ENCODE measurements at regions not wholly inside any gene's neighbourhood (a gene's known extent, or its start where the extent isn't known, plus 50 kb on each side); places are given as distances from the start of the nearest gene placed in this dataset.
A peak's percentile ranks its signal among the peaks of the same experiment; 100 is the strongest.

DNA sequence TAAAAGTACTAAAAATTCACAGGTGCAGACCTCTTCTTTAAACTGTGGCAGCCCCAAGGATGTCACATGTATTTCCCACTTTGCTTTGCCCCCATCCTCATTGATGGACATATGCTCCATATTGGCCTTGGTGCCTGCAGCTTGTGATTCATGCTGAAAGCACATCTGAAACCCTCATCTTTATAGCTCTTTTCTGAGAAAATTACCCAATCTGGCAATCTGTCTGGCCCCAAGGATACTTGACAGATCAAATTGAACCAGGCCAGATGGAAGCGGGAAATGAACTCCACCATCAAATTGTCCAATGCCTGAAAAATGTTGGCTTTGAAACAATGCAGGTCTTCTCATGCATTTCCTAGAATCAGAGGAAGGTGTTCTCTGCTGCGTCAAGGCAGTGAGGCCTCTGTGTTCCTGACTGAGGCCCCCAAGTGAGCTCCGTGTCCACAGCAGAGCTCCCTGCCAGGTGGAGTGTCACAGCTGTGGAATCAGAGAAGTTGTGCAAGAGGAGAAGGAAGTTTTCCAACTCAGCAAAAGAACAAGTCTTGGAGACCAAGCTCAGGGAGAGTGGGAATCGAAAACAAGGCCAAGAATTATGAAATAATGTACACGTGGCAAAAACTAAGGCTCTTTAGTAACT is 323.7 kb downstream of the PLPP3 start:
- no peaks in the 10 kb centered on the region; the same call in 1 of the 2 replicates for H3K27me3 Mint-ChIP-seq (ENCODE audit: low read depth)

More for the DNA sequence above, 323.7 kb downstream of the PLPP3 start:
- Histone ChIP-seq H2AFZ (ENCODE audit: low read length) (no peak overlapping the region), H3K27me3 (ENCODE audit: insufficient read depth, low read length) (no peaks in the 10 kb centered on the region), H2BK12ac (ENCODE audit: insufficient read length, low read depth, low read length) (no peak overlapping the region), H4K8ac (replicated peaks; ENCODE audit: insufficient read length, low read depth, low read length) (no peak overlapping the region), H2BK20ac (ENCODE audit: low read depth, low read length, poor library complexity, severe bottlenecking) (no peak overlapping the region), H3K4me1 (ENCODE audit: insufficient read depth, low read length) (no peaks in the 10 kb centered on the region), H3K23me2 (ENCODE audit: insufficient read length, low read depth, low read length, poor library complexity, severe bottlenecking) (no peaks in the 10 kb centered on the region), H3K14ac (ENCODE audit: insufficient read depth, low read length) (no peak overlapping the region), H2AK5ac (ENCODE audit: insufficient read length, low read length) (no peak overlapping the region), H3K56ac (ENCODE audit: insufficient read length, low read depth, low read length) (no peak overlapping the region), H2BK120ac (ENCODE audit: low read depth, low read length, poor library complexity, severe bottlenecking) (no peak overlapping the region), H3K79me2 (ENCODE audit: insufficient read depth, low read length) (no peaks in the 10 kb centered on the region), H4K20me1 (ENCODE audit: control insufficient read depth, insufficient read depth, insufficient read length) (no peaks in the 10 kb centered on the region), H3K4ac (ENCODE audit: low read depth, low read length) (no peak overlapping the region), H3K27ac (ENCODE audit: insufficient read length, low read depth, low read length) (no peak overlapping the region), H3K9ac (ENCODE audit: extremely low read depth, insufficient read length, low read length) (no peak overlapping the region), H2BK15ac (ENCODE audit: low read depth, low read length) (no peak overlapping the region), H3K9me3 (ENCODE audit: control insufficient read depth, low read depth, low read length) (no peaks in the 10 kb centered on the region), H3K79me1 (ENCODE audit: insufficient read depth, low read depth, low read length, poor library complexity, severe bottlenecking) (no peaks in the 10 kb centered on the region), H3K23ac (ENCODE audit: insufficient read length, low read depth, low read length) (no peak overlapping the region), H2BK5ac (ENCODE audit: insufficient read length, low read length) (no peak overlapping the region), H3K4me2 (ENCODE audit: insufficient read depth, insufficient read length, low read length) (no peak overlapping the region), H3K18ac (ENCODE audit: insufficient read length, low read depth, low read length) (no peak overlapping the region), H4K91ac (ENCODE audit: insufficient read length, low read depth, low read length) (no peak overlapping the region), H4K5ac (ENCODE audit: insufficient read length, low read depth, low read length) (no peak overlapping the region), H3T11ph (ENCODE audit: low read length) (no peak overlapping the region)
- H3K4me1 Mint-ChIP-seq, result peaks cover 7% of the 10 kb centered on the region in 2 experiments
- DNase-seq, result no peak
- WGBS (ENCODE audit: extremely low coverage, insufficient read length, low lambda C conversion rate), result no CpG with 5 or more reads among the region's 5 CpGs
- peaks cover 0 to 4% (median 2%) of the 10 kb centered on the region in 3 experiments; a peak in 1 of 7 replicates for H3K36me3 Mint-ChIP-seq (ENCODE audit: insufficient read depth in 1 of 3, low read depth in 3 of 3)
- peak overlapping the region in 1 of 3 experiments; percentile 42; a peak in 2 of 7 replicates for H3K27ac Mint-ChIP-seq
- TF ChIP-seq CTCF (conservative IDR thresholded peaks at IDR 0.05), result no peak
- no peak overlapping the region for H3K4me3 Mint-ChIP-seq
- peaks cover 2 to 4% of the 10 kb centered on the region in 2 experiments; a peak in 2 of 5 replicates for H3K9me3 Mint-ChIP-seq

Data from H9 (cell line).